ENCODE measurements at regions not wholly inside any gene's neighbourhood (a gene's known extent, or its start where the extent isn't known, plus 50 kb on each side); places are given as distances from the start of the nearest gene placed in this dataset.

DNA sequence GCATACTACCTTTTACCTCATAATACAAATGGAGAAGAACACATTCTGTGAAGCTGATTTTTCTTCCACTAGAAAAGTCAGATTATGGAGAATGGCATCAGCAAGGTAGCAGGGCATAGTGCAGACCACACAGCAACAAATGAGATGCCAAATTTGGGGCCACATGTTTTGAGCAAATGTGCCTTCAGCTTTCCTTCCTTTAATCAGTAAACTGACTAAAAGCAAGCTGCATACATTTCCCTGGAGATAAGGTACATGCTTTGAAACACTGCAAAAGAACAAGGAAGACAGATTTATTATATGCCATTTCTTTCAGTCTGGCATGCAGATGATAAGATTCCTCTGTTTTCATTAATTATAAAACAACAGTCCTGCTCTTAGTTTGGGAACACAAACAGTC is 67.1 kb upstream of the GUCY1A1 start:
- TF ChIP-seq, protein P1, sequence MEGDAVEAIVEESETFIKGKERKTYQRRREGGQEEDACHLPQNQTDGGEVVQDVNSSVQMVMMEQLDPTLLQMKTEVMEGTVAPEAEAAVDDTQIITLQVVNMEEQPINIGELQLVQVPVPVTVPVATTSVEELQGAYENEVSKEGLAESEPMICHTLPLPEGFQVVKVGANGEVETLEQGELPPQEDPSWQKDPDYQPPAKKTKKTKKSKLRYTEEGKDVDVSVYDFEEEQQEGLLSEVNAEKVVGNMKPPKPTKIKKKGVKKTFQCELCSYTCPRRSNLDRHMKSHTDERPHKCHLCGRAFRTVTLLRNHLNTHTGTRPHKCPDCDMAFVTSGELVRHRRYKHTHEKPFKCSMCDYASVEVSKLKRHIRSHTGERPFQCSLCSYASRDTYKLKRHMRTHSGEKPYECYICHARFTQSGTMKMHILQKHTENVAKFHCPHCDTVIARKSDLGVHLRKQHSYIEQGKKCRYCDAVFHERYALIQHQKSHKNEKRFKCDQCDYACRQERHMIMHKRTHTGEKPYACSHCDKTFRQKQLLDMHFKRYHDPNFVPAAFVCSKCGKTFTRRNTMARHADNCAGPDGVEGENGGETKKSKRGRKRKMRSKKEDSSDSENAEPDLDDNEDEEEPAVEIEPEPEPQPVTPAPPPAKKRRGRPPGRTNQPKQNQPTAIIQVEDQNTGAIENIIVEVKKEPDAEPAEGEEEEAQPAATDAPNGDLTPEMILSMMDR (IDR thresholded peaks at IDR 0.05; ENCODE audit: low read depth, low read length) = no peak
- no peak overlapping the region for H3K4me3 ChIP-seq (ENCODE audit: low read depth, low read length)

DNA sequence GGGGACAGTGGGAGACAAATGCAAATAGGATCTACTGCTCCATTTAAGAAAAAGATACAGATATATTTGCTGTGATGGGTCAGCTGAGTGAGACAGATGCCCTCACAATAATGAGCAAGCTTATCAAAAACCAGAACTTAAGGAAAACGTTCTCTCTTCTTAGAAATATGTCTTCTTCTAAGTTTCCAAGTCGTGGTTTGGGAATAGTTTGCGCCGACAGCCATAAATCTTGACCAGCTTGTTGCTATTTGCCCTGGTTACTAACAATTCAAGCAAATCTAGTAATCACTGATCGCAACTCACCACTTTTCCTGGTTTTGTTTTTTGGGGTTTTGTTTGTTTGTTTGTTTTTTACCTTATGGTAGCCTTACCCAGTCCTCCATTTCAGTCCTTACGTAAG is 67.6 kb upstream of the GUCY1A1 start:
- H3K4me3 ChIP-seq (ENCODE audit: low read depth, low read length) = no peak overlapping the region
- TF ChIP-seq, protein P1 (IDR thresholded peaks at IDR 0.05; ENCODE audit: low read depth, low read length) = no peak

DNA sequence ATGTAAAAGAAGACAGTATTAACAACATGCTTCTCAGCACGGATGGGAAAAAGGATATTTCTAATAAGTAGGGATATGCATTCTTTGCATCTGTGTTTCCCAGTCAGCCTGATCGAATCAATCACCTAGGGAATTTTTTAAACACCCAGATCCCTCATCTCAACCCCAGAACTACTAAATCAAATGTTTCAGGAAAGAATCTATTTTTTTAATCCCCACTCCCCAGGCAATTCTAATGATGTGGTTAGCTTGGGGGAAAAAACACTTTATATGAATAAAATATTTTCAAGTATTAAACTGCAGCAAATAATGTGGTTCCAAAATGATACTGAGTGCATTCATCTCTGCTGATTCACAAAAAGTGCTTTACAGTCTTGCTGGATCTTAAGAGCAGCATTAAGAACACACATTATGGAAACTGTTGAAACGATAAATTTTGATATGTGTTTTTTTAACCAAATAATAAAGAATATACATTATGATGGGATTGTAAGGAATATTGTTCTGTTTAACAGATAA is 68.7 kb upstream of the GUCY1A1 start:
- TF ChIP-seq, protein P1 (IDR thresholded peaks at IDR 0.05; ENCODE audit: low read depth, low read length) = no peak

DNA sequence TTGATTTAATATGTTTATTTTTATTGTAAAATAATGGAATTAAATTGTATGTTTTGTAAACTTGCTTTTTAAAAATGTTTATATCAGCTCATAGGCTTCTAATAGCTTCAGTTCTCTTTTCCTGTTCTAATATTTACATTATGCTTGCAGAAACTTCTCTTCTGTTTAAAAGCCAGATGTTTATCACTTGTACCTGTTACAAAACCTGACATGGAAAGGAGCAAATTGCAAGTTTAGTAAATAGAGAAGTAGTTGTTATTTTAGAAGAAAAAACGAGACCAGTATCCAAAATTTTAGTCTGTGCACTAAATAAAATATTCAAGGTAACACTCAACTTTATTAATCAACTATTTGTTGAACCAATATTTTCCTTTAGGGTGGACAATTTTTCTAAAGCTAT is 69.4 kb upstream of the GUCY1A1 start:
- TF ChIP-seq, protein P1 (IDR thresholded peaks at IDR 0.05; ENCODE audit: low read depth, low read length) = no peak
- no peak overlapping the region for H3K4me3 ChIP-seq (ENCODE audit: low read depth, low read length)

More for the DNA sequence above, 68.7 kb upstream of the GUCY1A1 start:
- no peak overlapping the region for H3K4me3 ChIP-seq (ENCODE audit: low read depth, low read length)

GRCh38 chr4:155593793-155594192 is 72.9 kb upstream of the GUCY1A1 start:
- TF ChIP-seq, protein P1 (IDR thresholded peaks at IDR 0.05; ENCODE audit: low read depth, low read length) = no peak
- no peak overlapping the region for H3K4me3 ChIP-seq (ENCODE audit: low read depth, low read length)

DNA sequence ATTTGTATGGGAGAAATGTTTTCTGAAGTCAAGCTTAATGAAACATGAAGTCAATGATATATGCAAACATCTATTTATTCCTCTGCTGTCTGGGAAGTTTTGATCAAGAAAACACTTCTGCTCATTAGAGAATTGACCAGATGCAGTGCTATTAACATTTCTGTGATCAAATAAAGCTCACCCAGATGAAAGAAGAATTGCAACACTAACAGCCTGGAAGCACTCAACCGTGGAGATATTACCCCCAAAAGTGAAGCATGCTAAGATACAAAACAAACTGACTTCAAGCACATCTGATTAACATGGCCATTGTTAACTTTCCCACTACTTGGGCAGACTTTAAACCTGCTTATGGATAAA is 73.7 kb upstream of the GUCY1A1 start:
- H3K4me3 ChIP-seq (ENCODE audit: low read depth, low read length) = no peak overlapping the region
- TF ChIP-seq, protein P1 (IDR thresholded peaks at IDR 0.05; ENCODE audit: low read depth, low read length) = no peak

- no peak overlapping the region for H3K4me3 ChIP-seq (ENCODE audit: low read depth, low read length)
- TF ChIP-seq, protein P1 (IDR thresholded peaks at IDR 0.05; ENCODE audit: low read depth, low read length) = no peak
These were observed 74.3 kb upstream of the GUCY1A1 start for GRCh38 chr4:155592179-155592937.
